ENCODE measurements at regions not wholly inside any gene's neighbourhood (a gene's known extent, or its start where the extent isn't known, plus 50 kb on each side); places are given as distances from the start of the nearest gene placed in this dataset.

DNA sequence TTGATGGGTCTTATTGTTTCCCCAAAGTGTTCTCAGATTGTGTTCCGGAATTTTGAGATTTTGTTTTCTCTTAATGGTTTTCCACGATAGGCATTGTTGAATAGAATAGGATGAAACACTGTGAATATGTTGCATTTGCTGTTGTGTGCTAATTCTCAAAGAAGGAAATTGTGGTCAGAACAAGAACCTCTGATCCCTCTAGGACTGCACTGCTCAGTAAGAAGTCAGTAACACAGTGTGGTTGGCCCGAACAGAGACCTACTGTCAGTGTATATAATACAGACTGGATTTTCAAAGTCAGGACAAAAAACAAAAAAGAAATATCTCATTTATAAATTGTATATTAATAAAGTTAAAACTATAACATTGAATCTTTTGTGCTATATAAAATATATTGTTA lies 494.8 kb downstream of the MAT2B start:
- TF ChIP-seq EZH2phosphoT487 (IDR thresholded peaks at IDR 0.05; ENCODE audit: insufficient read depth, low read depth) = no peak
- TF ChIP-seq EZH2 (IDR thresholded peaks at IDR 0.05; ENCODE audit: insufficient read depth, poor library complexity, severe bottlenecking) = no peak
